ENCODE measurements at regions not wholly inside any gene's neighbourhood (a gene's known extent, or its start where the extent isn't known, plus 50 kb on each side); places are given as distances from the start of the nearest gene placed in this dataset.

Small RNAs in the stretch of these regions (microRNA-seq; reads per million reads assigned to microRNA genes)
- gene MIR147A: 0 reads per million in 2 donors

Measured in left cardiac atrium (tissue), 2 donors.